Naive thymus-derived CD4-positive, alpha-beta T cell (primary cell): ENCODE measurements at regions not wholly inside any gene's neighbourhood (a gene's known extent, or its start where the extent isn't known, plus 50 kb on each side); places are given as distances from the start of the nearest gene placed in this dataset.

Source experiments
- ATAC-seq: fragments of 150-1000 bp; cut with Tn5 transposase; 2 replicates; pipeline ENCODE4 v1.10.0; 2021; ENCODE audit warnings: mild to moderate bottlenecking, moderate library complexity
- CTCF ChIA-PET: fragments of 350-600 bp; sonication (Branson Sonifier 250); formaldehyde crosslinking; loops from one replicate; lab custom pipeline; 2021; ENCODE audit warnings: antibody characterized with exemption; lab: Charles Lee
- POLR2A ChIA-PET: fragments of 350-600 bp; sonication (Branson Sonifier 250); formaldehyde crosslinking; loops from one replicate; lab custom pipeline; 2021; ENCODE audit warnings: antibody characterized with exemption, inconsistent platforms; lab: Charles Lee
- DNase-seq, 9 donors: peaks; one replicate each; pipeline versions ENCODE4 v3.0.0 to v3.0.0-alpha.2; 2020 to 2022; ENCODE audit warnings: mixed read lengths in 1 of 9
- H3K27ac ChIP-seq: one replicate; pipeline ENCODE4 v1.7.0; 2013; ENCODE audit warnings: mild to moderate bottlenecking, low read depth, low read length, moderate library complexity
- H3K27me3 ChIP-seq, 2 donors: one replicate each; pipeline ENCODE4 v1.7.0; 2013; ENCODE audit warnings: low read length in 2 of 2, mild to moderate bottlenecking in 2 of 2, moderate library complexity in 2 of 2; ENCODE audit not compliant: control insufficient read depth in 2 of 2, insufficient read depth in 2 of 2
- H3K36me3 ChIP-seq, 3 experiments: 1 replicate in 2 of 3; 2 replicates in 1 of 3; pipeline ENCODE4 v1.7.0; 2013; ENCODE audit warnings: low read length in 3 of 3, mild to moderate bottlenecking in 3 of 3, moderate library complexity in 1 of 3; ENCODE audit not compliant: insufficient read depth in 3 of 3, control insufficient read depth in 2 of 3
- H3K4me1 ChIP-seq, 2 donors: one replicate each; pipeline ENCODE4 v1.7.0; 2013; ENCODE audit warnings: low read length in 2 of 2, mild to moderate bottlenecking in 2 of 2, moderate library complexity in 1 of 2; ENCODE audit not compliant: control insufficient read depth in 2 of 2, insufficient read depth in 2 of 2
- H3K4me3 ChIP-seq: 2 replicates; pipeline ENCODE4 v1.7.0; 2013; ENCODE audit warnings: mild to moderate bottlenecking, low read length
- H3K9me3 ChIP-seq, 3 experiments: 1 replicate in 2 of 3; 2 replicates in 1 of 3; pipeline ENCODE4 v1.7.0; 2013; ENCODE audit warnings: low read length in 3 of 3; ENCODE audit not compliant: control insufficient read depth in 2 of 3
- H3K27ac Mint-ChIP-seq, 9 donors: one replicate each; pipeline ENCODE4 v1.8.0; 2020 to 2022; ENCODE audit warnings: mixed read lengths in 9 of 9, mild to moderate bottlenecking in 8 of 9, moderate library complexity in 5 of 9, inconsistent platforms in 2 of 9
- H3K27me3 Mint-ChIP-seq, 5 donors: one replicate each; pipeline ENCODE4 v1.8.0; 2021 to 2022; ENCODE audit warnings: mixed read lengths in 5 of 5, mild to moderate bottlenecking in 1 of 5
- H3K36me3 Mint-ChIP-seq, 5 donors: one replicate each; pipeline ENCODE4 v1.8.0; 2020 to 2022; ENCODE audit warnings: mixed read lengths in 5 of 5, mild to moderate bottlenecking in 3 of 5, inconsistent platforms in 1 of 5
- H3K4me1 Mint-ChIP-seq, 7 donors: one replicate each; pipeline ENCODE4 v1.8.0; 2020 to 2022; ENCODE audit warnings: mixed read lengths in 7 of 7, mild to moderate bottlenecking in 3 of 7, inconsistent platforms in 1 of 7
- H3K4me3 Mint-ChIP-seq, 10 donors: one replicate each; pipeline ENCODE4 v1.8.0; 2020 to 2022; ENCODE audit warnings: mild to moderate bottlenecking in 10 of 10, mixed read lengths in 10 of 10, moderate library complexity in 6 of 10, inconsistent platforms in 2 of 10
- H3K9me3 Mint-ChIP-seq, 11 donors: one replicate each; pipeline ENCODE4 v1.8.0; 2020 to 2022; ENCODE audit warnings: mixed read lengths in 11 of 11, mild to moderate bottlenecking in 4 of 11, inconsistent platforms in 1 of 11, moderate library complexity in 1 of 11
- intact Hi-C, 2 donors: fragments of 100-400 bp; cut with micrococcal nuclease; formaldehyde crosslinking; loops; one replicate each; pipeline ENCODE4 v1.15.1; 2023

DNA sequence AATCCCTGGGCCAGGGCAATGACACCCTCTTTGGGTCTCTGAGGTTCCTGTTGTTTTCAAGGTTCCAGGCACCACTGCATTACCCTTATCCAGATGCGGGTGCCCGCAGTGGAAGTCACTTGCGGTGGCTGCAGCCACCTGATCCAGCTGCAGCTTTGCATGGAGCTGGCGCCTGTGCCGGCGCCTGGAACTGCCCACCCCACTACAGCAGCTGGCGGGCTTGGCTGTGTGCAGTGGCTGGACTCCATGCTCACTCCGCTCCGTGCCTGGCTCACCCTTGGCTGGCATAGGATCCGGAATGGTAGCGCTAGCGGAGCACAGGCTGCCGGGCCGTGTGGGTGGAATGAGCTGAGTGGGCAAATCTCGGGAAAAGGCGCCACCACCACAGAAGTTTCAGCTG lies 832.6 kb upstream of the CADM2 start:
- intact Hi-C loops: no loop called here
- Histone ChIP-seq H3K4me3 (no peak overlapping the region), H3K27me3 (no peaks in the 10 kb centered on the region), H3K27ac (no peak overlapping the region), H3K4me1 (no peaks in the 10 kb centered on the region), H3K36me3 (no peaks in the 10 kb centered on the region), H3K9me3 (no peaks in the 10 kb centered on the region)
- ATAC-seq (no peak), DNase-seq (no peak)
- Mint-ChIP-seq H3K4me1 (no peaks in the 10 kb centered on the region), H3K36me3 (no peaks in the 10 kb centered on the region), H3K9me3 (peaks cover 2 to 13% (median 5%) of the 10 kb centered on the region in 11 donors), H3K27me3 (no peaks in the 10 kb centered on the region), H3K27ac (no peak overlapping the region), H3K4me3 (no peak overlapping the region)
- ChIA-PET CTCF (no interaction called here), POLR2A (no interaction called here)

DNA sequence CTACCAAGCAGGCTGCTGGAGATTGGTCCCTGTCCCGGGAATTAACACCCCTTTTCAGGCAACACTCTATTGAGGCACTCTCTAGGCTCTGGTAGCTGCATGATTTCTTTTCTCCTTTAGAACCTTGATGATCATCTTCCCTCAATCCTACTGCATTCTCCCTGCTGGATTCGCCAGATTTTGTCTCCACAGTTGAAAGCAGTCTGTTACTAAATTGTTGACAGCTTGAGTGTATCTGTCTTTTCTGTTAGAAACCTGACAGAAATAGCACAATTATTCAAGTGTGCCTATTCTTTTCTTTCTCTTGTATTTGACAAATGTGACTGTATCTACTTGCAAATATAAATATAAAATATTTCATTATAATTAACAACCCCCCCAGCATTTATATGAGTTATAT lies 830.8 kb upstream of the CADM2 start:
- H3K4me1 ChIP-seq: no peaks in the 10 kb centered on the region
- H3K9me3 ChIP-seq: no peaks in the 10 kb centered on the region
- Mint-ChIP-seq H3K27ac (no peak overlapping the region), H3K4me1 (no peaks in the 10 kb centered on the region), H3K9me3 (peaks cover 2 to 11% (median 5%) of the 10 kb centered on the region in 11 donors), H3K36me3 (no peaks in the 10 kb centered on the region), H3K27me3 (no peaks in the 10 kb centered on the region), H3K4me3 (no peak overlapping the region)
- intact Hi-C loops: no loop called here
- no peak for ATAC-seq
- ChIA-PET CTCF (no interaction called here), POLR2A (no interaction called here)
- H3K36me3 ChIP-seq: no peaks in the 10 kb centered on the region
- no peak for DNase-seq
- no peaks in the 10 kb centered on the region for H3K27me3 ChIP-seq
- no peak overlapping the region for H3K4me3 ChIP-seq
- no peak overlapping the region for H3K27ac ChIP-seq

DNA sequence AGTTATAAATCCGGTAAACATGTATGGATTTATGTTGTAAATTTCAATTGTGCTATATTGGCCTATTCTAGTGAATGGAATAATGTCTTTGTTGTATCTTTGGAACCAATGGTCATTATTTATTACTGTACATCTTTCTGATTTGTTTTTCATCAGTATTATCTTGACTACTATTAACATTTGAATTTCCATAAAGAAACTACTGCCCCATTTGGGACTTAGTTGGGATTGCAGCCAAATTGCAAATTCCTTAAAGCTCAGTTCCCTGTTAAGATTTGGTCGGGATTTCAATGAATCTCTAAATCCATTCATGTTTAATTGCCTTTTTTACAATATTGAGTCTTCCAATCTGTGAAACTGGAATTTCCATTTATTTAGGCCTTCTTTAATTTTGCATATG lies 822.4 kb upstream of the CADM2 start:
- CTCF ChIA-PET: no interaction called here

DNA sequence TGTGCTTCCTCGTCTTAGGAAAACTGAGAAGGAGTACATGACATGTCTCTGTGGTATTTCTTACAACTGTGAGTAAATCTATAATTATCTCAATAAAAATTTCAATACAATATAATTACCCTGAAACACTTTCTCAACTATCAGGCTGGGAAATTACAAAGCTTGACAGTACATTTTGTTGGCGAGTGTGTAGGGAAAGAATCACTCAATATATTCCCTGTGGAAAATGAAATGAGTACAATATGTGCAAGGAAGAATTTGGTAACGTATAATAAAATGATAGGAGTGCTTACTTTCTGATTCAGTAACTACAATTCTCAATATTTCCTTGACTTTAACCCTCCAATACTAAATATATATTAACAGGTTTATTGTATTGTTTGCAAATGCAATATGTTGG lies 818.2 kb upstream of the CADM2 start:
- CTCF ChIA-PET: no interaction called here
- H3K27me3 ChIP-seq: no peaks in the 10 kb centered on the region
- H3K4me3 ChIP-seq: no peak overlapping the region
- Mint-ChIP-seq H3K36me3 (no peaks in the 10 kb centered on the region), H3K4me1 (no peaks in the 10 kb centered on the region), H3K27me3 (no peaks in the 10 kb centered on the region), H3K9me3 (peaks cover 0 to 12% (median 3%) of the 10 kb centered on the region in 11 donors), H3K27ac (no peak overlapping the region), H3K4me3 (no peak overlapping the region)
- ATAC-seq: no peak
- no peak for DNase-seq
- peaks cover 0 to 4% (median 0%) of the 10 kb centered on the region in 3 experiments for H3K9me3 ChIP-seq
- POLR2A ChIA-PET: no interaction called here
- no peaks in the 10 kb centered on the region for H3K36me3 ChIP-seq
- no peaks in the 10 kb centered on the region for H3K4me1 ChIP-seq
- H3K27ac ChIP-seq: no peak overlapping the region
- intact Hi-C loops: no loop called here

More for the DNA sequence above, 822.4 kb upstream of the CADM2 start:
- peaks cover 0 to 4% (median 0%) of the 10 kb centered on the region in 3 experiments for H3K9me3 ChIP-seq
- H3K36me3 Mint-ChIP-seq: no peaks in the 10 kb centered on the region
- H3K9me3 Mint-ChIP-seq: peaks cover 0 to 12% (median 2%) of the 10 kb centered on the region in 11 donors
- no peaks in the 10 kb centered on the region for H3K36me3 ChIP-seq
- intact Hi-C loops: no loop called here
- no peaks in the 10 kb centered on the region for H3K4me1 ChIP-seq
- no peak for DNase-seq
- no peaks in the 10 kb centered on the region for H3K4me1 Mint-ChIP-seq
- H3K27ac ChIP-seq: no peak overlapping the region
- H3K4me3 Mint-ChIP-seq: no peak overlapping the region
- H3K27me3 Mint-ChIP-seq: no peaks in the 10 kb centered on the region
- POLR2A ChIA-PET: no interaction called here
- no peak for ATAC-seq
- H3K27ac Mint-ChIP-seq: no peak overlapping the region
- H3K4me3 ChIP-seq: no peak overlapping the region
- no peaks in the 10 kb centered on the region for H3K27me3 ChIP-seq

DNA sequence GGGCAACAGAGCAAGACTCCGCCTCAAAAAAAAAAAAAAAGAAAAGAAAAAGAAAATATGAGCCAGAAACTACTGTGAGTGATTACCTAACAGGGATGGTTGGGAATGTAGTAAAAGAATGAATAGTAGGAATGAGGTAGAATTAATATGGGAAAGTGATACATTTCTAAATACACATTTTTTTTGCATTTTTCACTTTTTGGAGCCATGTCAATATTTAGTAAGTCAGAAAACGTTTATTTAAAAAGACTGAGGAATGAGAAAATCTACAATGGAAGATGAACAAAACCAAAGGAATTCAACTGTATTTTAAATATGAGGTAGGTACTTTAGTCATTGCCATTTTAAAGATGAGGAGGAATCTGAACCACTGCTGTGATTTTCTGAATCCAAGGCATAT lies 817.2 kb upstream of the CADM2 start:
- intact Hi-C loops: no loop called here
- ATAC-seq: no peak

DNA sequence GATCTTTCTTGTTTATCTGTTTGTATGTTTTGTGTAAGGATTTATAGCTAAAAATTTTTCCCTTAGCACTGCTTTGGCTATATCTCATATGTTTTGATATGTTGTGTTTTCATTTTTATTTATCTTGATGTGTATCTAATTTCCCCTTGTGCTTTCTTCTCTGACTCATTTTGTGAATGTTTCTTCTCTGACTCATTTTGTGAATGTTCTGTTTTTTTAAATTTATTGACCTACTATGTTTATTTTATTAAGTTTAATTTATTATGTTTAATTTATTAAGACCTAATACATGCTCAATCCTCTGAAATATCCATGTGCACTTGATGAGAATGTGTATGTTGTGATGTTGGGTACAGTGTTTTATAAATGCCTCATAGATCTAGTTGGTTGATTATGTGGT lies 793.5 kb upstream of the CADM2 start:
- H3K27me3 Mint-ChIP-seq: no peaks in the 10 kb centered on the region
- H3K4me3 Mint-ChIP-seq: no peak overlapping the region
- H3K27ac ChIP-seq: no peak overlapping the region
- no peaks in the 10 kb centered on the region for H3K4me1 ChIP-seq
- no peaks in the 10 kb centered on the region for H3K27me3 ChIP-seq
- H3K9me3 ChIP-seq: no peaks in the 10 kb centered on the region
- no peaks in the 10 kb centered on the region for H3K36me3 ChIP-seq
- no peaks in the 10 kb centered on the region for H3K36me3 Mint-ChIP-seq
- H3K4me1 Mint-ChIP-seq: no peaks in the 10 kb centered on the region
- POLR2A ChIA-PET: no interaction called here
- H3K27ac Mint-ChIP-seq: no peak overlapping the region
- ATAC-seq (no peak), DNase-seq (no peak)
- CTCF ChIA-PET: no interaction called here
- no peak overlapping the region for H3K4me3 ChIP-seq
- peaks cover 2 to 35% (median 8%) of the 10 kb centered on the region in 11 donors for H3K9me3 Mint-ChIP-seq
- intact Hi-C loops: no loop called here

More for the DNA sequence above, 817.2 kb upstream of the CADM2 start:
- DNase-seq: no peak
- Histone ChIP-seq H3K9me3 (no peaks in the 10 kb centered on the region), H3K4me3 (no peak overlapping the region), H3K27ac (no peak overlapping the region), H3K4me1 (no peaks in the 10 kb centered on the region), H3K27me3 (no peaks in the 10 kb centered on the region), H3K36me3 (no peaks in the 10 kb centered on the region)
- Mint-ChIP-seq H3K4me3 (no peak overlapping the region), H3K27ac (no peak overlapping the region), H3K27me3 (no peaks in the 10 kb centered on the region), H3K4me1 (no peaks in the 10 kb centered on the region), H3K36me3 (no peaks in the 10 kb centered on the region), H3K9me3 (peaks cover 0 to 17% (median 3%) of the 10 kb centered on the region in 11 donors)
- ChIA-PET POLR2A (no interaction called here), CTCF (no interaction called here)

DNA sequence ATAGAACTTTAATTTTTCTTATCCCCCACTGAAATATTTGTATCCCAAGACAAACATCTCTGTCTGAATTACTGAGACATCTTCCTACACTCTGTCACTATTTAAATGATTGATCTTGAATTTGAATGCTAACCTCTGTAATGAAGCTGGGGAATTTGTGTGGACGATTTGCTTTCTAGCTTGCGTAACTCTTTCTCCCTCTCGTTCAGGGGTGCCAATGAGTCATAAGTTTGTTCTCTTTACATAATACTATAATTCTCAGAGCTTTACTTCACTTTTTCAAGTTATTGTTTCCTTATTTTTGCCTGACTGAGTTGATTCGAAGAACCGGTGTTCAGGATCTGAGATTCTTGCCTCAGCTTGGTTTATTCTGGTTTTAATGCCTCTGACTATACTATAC lies 783.3 kb upstream of the CADM2 start:
- Histone ChIP-seq H3K27me3 (no peaks in the 10 kb centered on the region), H3K4me1 (no peaks in the 10 kb centered on the region), H3K9me3 (no peaks in the 10 kb centered on the region), H3K36me3 (no peaks in the 10 kb centered on the region), H3K27ac (no peak overlapping the region), H3K4me3 (no peak overlapping the region)
- DNase-seq: no peak
- H3K27ac Mint-ChIP-seq: no peak overlapping the region
- CTCF ChIA-PET: no interaction called here
- peaks cover 0 to 46% (median 9%) of the 10 kb centered on the region in 11 donors for H3K9me3 Mint-ChIP-seq
- POLR2A ChIA-PET: no interaction called here
- no peaks in the 10 kb centered on the region for H3K27me3 Mint-ChIP-seq
- ATAC-seq: no peak
- H3K4me3 Mint-ChIP-seq: no peak overlapping the region
- peaks cover 0 to 3% (median 0%) of the 10 kb centered on the region in 5 donors for H3K36me3 Mint-ChIP-seq
- intact Hi-C loops: no loop called here
- H3K4me1 Mint-ChIP-seq: no peaks in the 10 kb centered on the region
